ENCODE measurements at regions not wholly inside any gene's neighbourhood (a gene's known extent, or its start where the extent isn't known, plus 50 kb on each side); places are given as distances from the start of the nearest gene placed in this dataset.
"Not testable (repeated sequence)": the region's sequence is repeated elsewhere in the genome, so short reads cannot be mapped to it uniquely, and the experiment has no call there.

DNA sequence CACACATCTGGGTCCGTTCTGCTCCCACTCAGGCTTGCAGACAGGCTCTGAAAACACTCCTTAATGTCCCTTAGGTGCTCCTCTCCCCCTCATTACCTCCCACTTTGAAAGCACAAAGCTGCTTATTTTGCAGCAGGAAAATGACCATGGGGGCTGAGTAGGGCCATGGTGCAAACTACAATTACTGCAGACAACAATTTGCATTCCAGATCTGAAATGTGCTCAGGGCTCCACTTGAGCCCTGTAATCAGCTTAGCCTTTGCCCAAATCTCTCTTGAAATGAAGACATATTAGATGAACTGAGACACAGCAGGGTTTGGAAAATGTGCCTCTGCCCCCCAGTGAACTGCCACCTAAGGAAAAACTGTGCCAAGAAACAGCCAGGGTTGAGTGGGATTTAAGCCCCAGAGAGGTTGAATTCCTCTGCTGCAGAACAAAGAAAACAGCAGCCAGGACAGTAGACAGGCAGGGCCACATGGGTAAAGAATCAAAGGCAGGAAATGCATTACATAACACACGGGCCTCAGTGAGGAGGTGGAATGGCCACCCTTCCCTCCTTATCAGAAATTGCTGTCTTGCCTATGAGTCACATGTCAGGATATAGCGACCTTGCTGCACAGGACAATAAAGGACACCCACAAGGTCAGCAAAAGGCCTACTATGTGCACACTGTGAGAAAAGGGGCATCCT lies 126.8 kb upstream of the ARHGEF3 start:
- Mint-ChIP-seq H3K4me3 (no peak overlapping the region), H3K27me3 (no peaks in the 10 kb centered on the region), H3K27ac (peak overlapping the region; percentile 18), H3K9me3 (peaks cover 7% of the 10 kb centered on the region), H3K4me1 (peaks cover 58% of the 10 kb centered on the region), H3K36me3 (ENCODE audit: low read depth) (peaks cover 13% of the 10 kb centered on the region)
- POLR2A ChIA-PET: interaction anchor here (1.0 to 5.7 kb wide), 2 partner anchors 13 to 127 kb away, joined by 3 to 43 read pairs; partner anchors contain the start of gene ARHGEF3
- DNase-seq: no peak
- CTCF ChIA-PET: no interaction called here

DNA sequence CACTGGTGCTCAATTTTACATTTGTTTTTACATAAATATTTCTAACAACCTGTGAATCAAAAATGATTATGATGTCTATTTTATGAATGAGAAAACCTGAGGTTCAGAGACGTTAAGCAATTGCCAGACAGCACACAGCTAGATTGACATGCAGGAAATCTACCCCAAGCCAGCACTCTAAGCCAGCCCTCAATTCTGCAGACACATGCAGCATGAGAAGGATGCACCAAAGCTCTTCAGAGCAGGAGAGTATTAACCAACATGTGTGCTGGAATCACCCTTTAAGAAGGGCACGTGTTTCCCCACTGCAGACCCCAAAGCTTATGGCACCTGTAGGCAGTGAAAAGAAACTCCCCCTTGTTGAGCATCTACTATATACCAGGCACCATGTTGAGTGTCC lies 126.1 kb upstream of the ARHGEF3 start:
- H3K4me1 Mint-ChIP-seq: peaks cover 63% of the 10 kb centered on the region
- H3K4me3 Mint-ChIP-seq: no peak overlapping the region
- POLR2A ChIA-PET: interaction anchor here (1.0 to 5.7 kb wide), 2 partner anchors 12 to 126 kb away, joined by 3 to 43 read pairs; partner anchors contain the start of gene ARHGEF3
- CTCF ChIA-PET: no interaction called here
- H3K36me3 Mint-ChIP-seq (ENCODE audit: low read depth): peaks cover 10% of the 10 kb centered on the region
- peaks cover 3% of the 10 kb centered on the region for H3K9me3 Mint-ChIP-seq
- H3K27me3 Mint-ChIP-seq: no peaks in the 10 kb centered on the region
- DNase-seq: no peak
- H3K27ac Mint-ChIP-seq: no peak overlapping the region

DNA sequence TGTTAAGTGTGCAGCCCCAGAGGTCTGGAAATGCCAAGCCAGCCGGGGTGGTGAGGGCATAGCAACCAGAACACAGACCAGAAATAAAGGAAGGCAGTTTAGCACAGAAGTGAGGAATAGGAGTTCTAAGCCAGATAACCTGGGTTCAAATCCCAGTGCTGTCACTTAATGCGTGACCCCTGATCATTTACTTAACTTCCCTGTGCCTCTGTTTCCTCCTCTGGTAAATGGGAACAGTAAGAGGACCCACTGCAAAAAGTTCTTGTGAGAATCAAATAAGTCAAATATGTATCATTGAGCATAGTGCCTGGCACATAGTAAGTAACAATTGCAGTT lies 125.2 kb upstream of the ARHGEF3 start:
- ChIA-PET CTCF (no interaction called here), POLR2A (interaction anchor here (1.0 to 5.7 kb wide), 2 partner anchors 11 to 37 kb away, joined by 3 to 43 read pairs; no protein-coding TSS in a partner anchor)
- no peaks in the 10 kb centered on the region for H3K9me3 Mint-ChIP-seq
- H3K4me1 Mint-ChIP-seq: peaks cover 66% of the 10 kb centered on the region
- DNase-seq: no peak
- peaks cover 1% of the 10 kb centered on the region for H3K36me3 Mint-ChIP-seq (ENCODE audit: low read depth)
- H3K27ac Mint-ChIP-seq: no peak overlapping the region
- H3K27me3 Mint-ChIP-seq: no peaks in the 10 kb centered on the region
- H3K4me3 Mint-ChIP-seq: no peak overlapping the region

DNA sequence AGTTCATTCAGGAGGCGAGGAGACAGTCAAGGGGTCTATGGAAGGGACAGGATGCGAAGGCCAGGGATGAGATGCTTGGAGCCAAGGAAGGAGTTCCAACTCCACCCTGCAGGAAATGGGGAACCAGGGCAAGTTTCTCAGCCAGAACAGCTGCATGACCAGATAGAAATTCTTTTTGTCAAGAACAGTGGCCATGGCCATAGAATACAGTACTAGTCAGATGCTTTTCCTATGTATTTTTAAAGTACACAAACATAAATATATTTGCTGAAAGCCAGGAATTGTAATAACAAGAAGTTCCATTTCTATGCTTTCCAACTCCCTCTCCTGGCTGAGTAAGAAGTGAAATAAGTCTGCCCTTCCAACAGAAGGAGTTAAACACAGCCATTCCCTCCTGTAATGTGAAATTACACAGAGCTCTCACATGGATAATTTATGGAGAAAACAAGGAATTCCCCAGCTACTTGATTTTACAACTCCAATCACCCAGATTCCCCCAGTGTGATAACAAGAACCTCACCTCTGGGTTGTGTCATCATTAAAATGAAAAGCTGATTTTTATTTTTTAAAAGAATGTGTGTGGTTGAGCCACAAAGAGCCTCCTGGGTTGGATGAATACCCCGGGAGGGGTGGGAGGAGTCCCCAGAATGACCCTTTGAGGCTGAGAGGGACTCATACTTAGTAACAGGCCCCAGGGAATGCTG lies 124.6 kb upstream of the ARHGEF3 start:
- POLR2A ChIA-PET: interaction anchor here (1.0 to 5.7 kb wide), 2 partner anchors 11 to 38 kb away, joined by 3 to 43 read pairs; no protein-coding TSS in a partner anchor
- no peaks in the 10 kb centered on the region for H3K27me3 Mint-ChIP-seq
- H3K4me1 Mint-ChIP-seq: peaks cover 69% of the 10 kb centered on the region
- H3K4me3 Mint-ChIP-seq: no peak overlapping the region
- CTCF ChIA-PET: interaction anchor here (1.0 kb wide), 1 partner anchor 10 kb away, joined by 5 read pairs; no protein-coding TSS in a partner anchor
- DNase-seq: no peak
- H3K36me3 Mint-ChIP-seq (ENCODE audit: low read depth): no peaks in the 10 kb centered on the region
- H3K27ac Mint-ChIP-seq: no peak overlapping the region
- no peaks in the 10 kb centered on the region for H3K9me3 Mint-ChIP-seq

DNA sequence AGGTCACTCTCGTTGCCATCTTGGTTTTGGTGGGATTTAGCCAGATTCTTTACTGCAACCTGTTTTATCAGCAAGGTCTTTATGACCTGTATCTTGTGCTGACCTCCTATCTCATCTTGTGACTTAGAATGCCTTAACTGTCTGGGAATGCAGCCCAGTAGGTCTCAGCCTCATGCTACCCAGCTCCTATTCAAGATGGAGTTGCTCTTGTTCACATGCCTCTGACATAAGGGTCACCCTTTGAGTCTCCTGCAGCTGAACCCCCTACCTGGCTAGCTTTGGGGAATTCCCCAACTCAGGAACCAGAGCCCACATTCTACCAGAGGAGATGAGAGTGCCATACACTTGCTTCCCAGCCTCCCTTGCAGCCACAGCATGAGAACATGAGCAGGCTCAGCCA lies 123.0 kb upstream of the ARHGEF3 start:
- CTCF ChIA-PET; DNase-seq; H3K27ac Mint-ChIP-seq; H3K9me3 Mint-ChIP-seq; H3K36me3 Mint-ChIP-seq (ENCODE audit: low read depth); H3K4me3 Mint-ChIP-seq; H3K27me3 Mint-ChIP-seq: not testable (repeated sequence)
- POLR2A ChIA-PET: interaction anchor here (0.9 to 5.7 kb wide), 4 partner anchors 9 to 124 kb away, joined by 3 to 43 read pairs (median 4); no protein-coding TSS in a partner anchor
- peaks cover 62% of the 10 kb centered on the region for H3K4me1 Mint-ChIP-seq

DNA sequence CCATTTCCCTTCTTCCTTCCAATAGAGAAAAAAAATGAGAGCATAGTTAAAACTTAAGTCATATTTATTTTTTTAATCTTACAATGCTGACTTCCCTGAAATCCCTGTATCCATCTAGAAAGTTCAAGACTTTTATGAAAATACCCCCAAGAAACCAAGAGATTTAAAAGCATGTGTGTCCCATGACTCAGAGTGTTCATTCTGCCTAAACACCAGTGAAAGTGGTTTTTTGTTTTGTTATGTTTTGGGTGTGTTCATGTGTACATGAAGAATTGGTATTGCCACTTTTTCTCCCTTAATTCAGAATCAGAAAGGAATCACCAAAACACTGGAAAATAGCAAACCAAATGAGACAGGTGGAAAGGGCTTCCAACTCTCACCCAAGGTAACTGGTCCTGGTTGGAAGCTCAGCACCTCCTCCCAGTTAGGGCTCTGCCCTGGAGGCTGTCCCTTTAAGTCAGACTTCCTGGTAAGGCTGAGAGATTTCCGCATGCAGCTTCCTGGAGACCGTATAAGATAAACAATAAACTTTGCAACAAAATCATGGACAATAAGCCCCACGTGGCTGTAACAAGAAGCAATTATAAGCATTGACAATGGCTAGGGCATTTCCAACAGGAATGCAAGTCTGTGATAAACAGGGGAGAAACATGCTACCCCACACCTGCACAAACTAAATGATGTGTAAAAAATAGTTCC lies 121.9 kb upstream of the ARHGEF3 start:
- Mint-ChIP-seq H3K27ac (peak overlapping the region; percentile 73), H3K27me3 (no peaks in the 10 kb centered on the region), H3K36me3 (ENCODE audit: low read depth) (no peaks in the 10 kb centered on the region), H3K4me1 (peaks cover 65% of the 10 kb centered on the region), H3K4me3 (peak overlapping the region; percentile 12), H3K9me3 (no peaks in the 10 kb centered on the region)
- ChIA-PET POLR2A (interaction anchor here (0.9 to 1.6 kb wide), 4 partner anchors 46 to 241 kb away, joined by 3 to 4 read pairs (median 4); no protein-coding TSS in a partner anchor), CTCF (no interaction called here)
- peak; percentile 51 for DNase-seq

DNA sequence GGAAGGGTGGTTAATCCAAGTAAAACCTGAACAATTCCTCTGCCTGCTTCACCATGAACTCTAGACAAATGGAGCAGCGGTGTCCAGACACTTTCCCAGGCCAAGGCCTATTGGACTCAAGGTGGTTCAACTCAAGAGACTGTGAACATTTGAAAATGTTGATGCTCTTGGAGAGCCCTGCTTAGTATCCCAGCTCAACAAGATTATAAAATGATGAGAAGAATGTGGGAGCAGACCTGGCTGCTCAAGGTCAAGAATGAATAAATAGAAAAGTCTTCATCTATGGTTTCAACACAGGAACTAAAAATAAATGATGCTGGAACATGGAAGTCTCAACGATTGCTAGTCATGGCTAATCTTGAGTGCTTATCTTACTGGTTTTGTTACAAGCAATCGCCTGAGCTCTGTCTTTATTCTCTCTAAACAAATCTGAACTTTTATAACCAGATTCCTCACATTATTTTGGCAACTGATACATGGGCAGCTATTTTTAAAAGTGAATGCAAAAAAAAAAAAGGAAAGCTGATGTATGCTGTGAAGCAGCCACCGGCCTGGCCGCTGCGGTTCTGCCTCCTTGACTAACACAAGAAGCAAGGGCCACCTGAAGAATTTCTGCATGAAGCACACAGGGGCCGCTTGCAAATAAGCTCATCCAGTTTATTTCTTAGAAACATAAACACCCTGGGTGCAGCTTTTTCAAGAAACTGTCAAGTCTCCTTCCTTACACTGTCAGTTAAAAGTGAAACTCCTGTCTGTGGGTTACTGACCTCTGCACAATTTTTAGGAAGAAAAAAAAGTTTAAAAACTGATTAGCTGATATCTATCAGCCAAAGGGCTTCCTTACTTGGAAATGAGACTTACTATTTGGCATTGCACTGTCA lies 120.1 kb upstream of the ARHGEF3 start:
- H3K9me3 Mint-ChIP-seq: no peaks in the 10 kb centered on the region
- H3K4me1 Mint-ChIP-seq: peaks cover 71% of the 10 kb centered on the region

DNA sequence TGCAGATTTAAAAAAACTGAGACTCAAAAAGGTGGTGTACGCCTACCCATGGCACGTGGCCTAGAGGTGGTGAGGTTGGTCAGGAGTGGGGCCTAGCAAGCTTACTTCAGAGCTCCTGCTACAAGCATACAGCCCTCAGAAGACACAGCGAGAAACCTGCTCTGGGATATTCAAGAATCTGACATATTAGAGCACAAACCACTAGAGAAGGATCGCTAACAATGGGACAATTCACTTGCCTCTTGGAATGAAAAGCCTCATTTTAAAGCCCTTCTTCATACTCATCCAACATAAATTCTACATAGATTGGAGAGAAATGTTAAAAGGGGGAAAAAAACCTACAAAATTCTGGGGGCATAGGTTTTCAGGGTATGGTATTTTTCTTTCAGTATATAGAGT lies 118.0 kb upstream of the ARHGEF3 start:
- Mint-ChIP-seq H3K4me1 (peaks cover 79% of the 10 kb centered on the region), H3K27me3 (no peaks in the 10 kb centered on the region), H3K9me3 (no peaks in the 10 kb centered on the region), H3K36me3 (ENCODE audit: low read depth) (peaks cover 7% of the 10 kb centered on the region), H3K27ac (no peak overlapping the region), H3K4me3 (no peak overlapping the region)
- DNase-seq: no peak
- ChIA-PET CTCF (interaction anchor here (6.6 kb wide), 1 partner anchor 120 kb away, joined by 58 read pairs; the partner anchor contains the start of gene ARHGEF3), POLR2A (no interaction called here)

More for the DNA sequence above, 120.1 kb upstream of the ARHGEF3 start:
- no peaks in the 10 kb centered on the region for H3K36me3 Mint-ChIP-seq (ENCODE audit: low read depth)
- ChIA-PET POLR2A (interaction anchor here (0.6 to 1.8 kb wide), 7 partner anchors 28 to 247 kb away, joined by 3 to 18 read pairs (median 3); partner anchors contain the start of genes ARHGEF3 and TASOR), CTCF (interaction anchor here (0.6 to 1.4 kb wide), 4 partner anchors 67 to 1767 kb away, joined by 3 to 9 read pairs (median 4); no protein-coding TSS in a partner anchor)
- H3K4me3 Mint-ChIP-seq: peak overlapping the region; percentile 70
- H3K27me3 Mint-ChIP-seq: no peaks in the 10 kb centered on the region
- peak; percentile 55 for DNase-seq
- peak overlapping the region; percentile 94 for H3K27ac Mint-ChIP-seq

DNA sequence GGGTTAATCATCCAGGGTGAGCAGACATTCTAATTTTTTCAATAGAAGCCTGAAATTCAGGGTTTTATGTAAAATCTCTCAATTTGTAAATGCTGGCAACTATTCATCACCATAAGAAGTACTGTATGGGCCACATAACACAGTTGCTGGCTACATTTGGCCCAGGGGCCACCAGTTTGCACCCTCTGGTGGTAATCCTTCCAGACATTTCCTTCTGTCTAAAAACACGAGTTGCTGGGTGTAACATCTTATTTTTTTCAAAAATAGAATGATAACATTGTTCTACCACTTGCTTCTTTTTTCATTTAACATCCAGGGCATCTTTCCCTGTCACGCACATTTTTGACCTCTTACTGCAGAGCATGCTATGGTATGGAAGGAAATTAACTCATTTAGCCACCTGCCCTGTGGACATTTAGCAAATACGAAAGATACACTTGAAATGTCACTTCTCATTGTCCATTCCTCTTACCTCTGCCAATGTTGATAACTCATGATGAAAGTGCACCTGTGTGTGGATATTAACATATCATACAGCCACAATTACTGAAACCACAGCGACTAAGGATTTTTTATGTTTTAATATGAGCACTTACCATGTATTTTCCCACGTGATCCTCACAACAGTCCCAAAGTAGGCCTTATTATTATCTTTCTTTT lies 117.5 kb upstream of the ARHGEF3 start:
- Mint-ChIP-seq H3K27ac (peak overlapping the region; percentile 33), H3K9me3 (no peaks in the 10 kb centered on the region), H3K36me3 (ENCODE audit: low read depth) (peaks cover 12% of the 10 kb centered on the region), H3K4me3 (no peak overlapping the region), H3K4me1 (peaks cover 79% of the 10 kb centered on the region), H3K27me3 (no peaks in the 10 kb centered on the region)
- no peak for DNase-seq
- ChIA-PET POLR2A (interaction anchor here (4.1 to 5.4 kb wide), 2 partner anchors 135 to 165 kb away, joined by 22 to 38 read pairs; no protein-coding TSS in a partner anchor), CTCF (interaction anchor here (6.6 kb wide), 1 partner anchor 119 kb away, joined by 58 read pairs; the partner anchor contains the start of gene ARHGEF3)

DNA sequence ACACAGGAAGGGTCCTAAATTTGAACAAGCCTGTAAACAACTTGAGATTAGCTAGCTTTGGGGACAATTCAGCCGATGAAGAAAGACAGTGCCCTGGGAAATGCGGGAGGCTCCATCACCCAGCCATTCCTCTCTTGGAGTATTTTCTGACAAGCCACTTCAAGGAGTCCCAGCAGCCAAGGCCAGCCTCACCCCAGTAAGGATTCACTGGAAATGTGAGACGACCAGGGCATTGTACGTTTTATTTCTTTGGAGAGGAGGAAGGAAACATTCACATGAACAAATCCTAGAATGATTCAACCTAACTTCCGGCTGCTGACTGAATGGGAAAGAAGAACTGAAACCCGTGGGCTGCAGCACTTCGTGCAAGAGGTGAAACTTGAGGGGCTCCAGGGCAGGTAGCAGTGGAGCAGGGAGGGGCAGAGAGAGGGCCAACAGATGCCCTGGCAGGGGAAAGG lies 116.4 kb upstream of the ARHGEF3 start:
- Mint-ChIP-seq H3K4me1 (peaks cover 79% of the 10 kb centered on the region), H3K27ac (peak overlapping the region; percentile 100), H3K4me3 (peak overlapping the region; percentile 70), H3K27me3 (no peaks in the 10 kb centered on the region), H3K36me3 (ENCODE audit: low read depth) (peaks cover 18% of the 10 kb centered on the region), H3K9me3 (peaks cover 2% of the 10 kb centered on the region)
- DNase-seq: peak; percentile 56
- ChIA-PET POLR2A (interaction anchor here (0.8 to 5.4 kb wide), 10 partner anchors 27 to 235 kb away, joined by 3 to 85 read pairs (median 16); partner anchors contain the start of genes ARHGEF3 and TASOR), CTCF (interaction anchor here (1.1 to 6.6 kb wide), 5 partner anchors 8 to 223 kb away, joined by 3 to 58 read pairs (median 5); partner anchors contain the start of gene ARHGEF3)

DNA sequence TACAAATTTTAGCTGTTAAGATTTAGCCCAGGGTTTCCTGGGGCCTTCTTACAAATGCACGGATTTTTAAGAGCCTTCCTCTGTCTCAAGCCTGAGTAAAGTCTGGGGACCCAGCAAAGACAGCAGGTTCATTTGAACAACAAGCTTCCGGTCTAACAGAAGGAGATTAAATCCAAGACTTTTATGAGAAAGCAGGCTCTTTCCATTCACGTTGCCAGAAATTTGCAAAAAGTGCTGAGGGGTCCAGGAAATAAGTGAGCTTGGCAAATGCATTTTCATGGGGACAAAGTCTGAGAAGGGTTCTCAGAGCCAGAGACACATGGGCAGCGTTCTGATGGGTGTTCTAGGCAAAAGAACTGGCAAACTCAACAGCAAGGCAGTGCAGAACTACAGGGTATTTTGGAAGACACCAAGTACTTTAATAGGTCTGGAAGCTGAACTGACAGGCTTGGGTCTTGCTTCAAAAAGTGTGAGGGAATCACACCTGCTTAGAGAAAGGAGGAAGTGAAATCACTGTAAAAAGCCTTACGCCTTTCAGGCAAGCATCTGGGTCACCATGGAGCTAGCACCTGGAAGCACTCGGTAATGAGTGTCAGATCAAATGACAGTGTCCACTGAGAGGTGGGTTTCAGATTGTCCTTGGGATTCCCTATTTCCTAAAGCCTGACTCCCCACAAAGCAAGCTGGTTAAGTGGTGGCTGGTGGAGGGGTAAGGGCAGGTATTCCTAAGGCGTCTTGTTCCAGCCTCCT lies 115.8 kb upstream of the ARHGEF3 start:
- Mint-ChIP-seq H3K27me3 (no peaks in the 10 kb centered on the region), H3K4me3 (peak overlapping the region; percentile 97), H3K27ac (peak overlapping the region; percentile 100), H3K4me1 (peaks cover 77% of the 10 kb centered on the region), H3K36me3 (ENCODE audit: low read depth) (peaks cover 18% of the 10 kb centered on the region), H3K9me3 (peaks cover 2% of the 10 kb centered on the region)
- ChIA-PET POLR2A (interaction anchor here (0.5 to 5.4 kb wide), 29 partner anchors 10 to 1389 kb away, joined by 3 to 85 read pairs (median 10); partner anchors contain the start of genes ARHGEF3, CCDC66, HTD2 and TASOR), CTCF (interaction anchor here (0.5 to 6.6 kb wide), 10 partner anchors 8 to 223 kb away, joined by 3 to 58 read pairs (median 4); partner anchors contain the start of gene ARHGEF3)
- peak; percentile 21 for DNase-seq
